ENCODE measurements at regions not wholly inside any gene's neighbourhood (a gene's known extent, or its start where the extent isn't known, plus 50 kb on each side); places are given as distances from the start of the nearest gene placed in this dataset.
"Not testable (repeated sequence)": the region's sequence is repeated elsewhere in the genome, so short reads cannot be mapped to it uniquely, and the experiment has no call there.

- ChIA-PET POLR2A (no interaction called here), CTCF (no interaction called here)
- no peak for DNase-seq
- Mint-ChIP-seq H3K36me3 (ENCODE audit: low read depth) (no peaks in the 10 kb centered on the region), H3K27ac (no peak overlapping the region), H3K27me3 (no peaks in the 10 kb centered on the region), H3K4me1 (no peaks in the 10 kb centered on the region), H3K9me3 (peaks cover 8% of the 10 kb centered on the region), H3K4me3 (no peak overlapping the region)
Observed at GRCh38 chr15:87489902-87490665, 766.5 kb downstream of the NTRK3 start.

GRCh38 chr15:87489456-87489855 lies 767.1 kb downstream of the NTRK3 start:
- peaks cover 6% of the 10 kb centered on the region for H3K9me3 Mint-ChIP-seq
- ChIA-PET POLR2A (no interaction called here), CTCF (no interaction called here)
- no peak overlapping the region for H3K4me3 Mint-ChIP-seq
- no peak for DNase-seq
- H3K36me3 Mint-ChIP-seq (ENCODE audit: low read depth), result no peaks in the 10 kb centered on the region
- no peak overlapping the region for H3K27ac Mint-ChIP-seq
- no peaks in the 10 kb centered on the region for H3K27me3 Mint-ChIP-seq
- H3K4me1 Mint-ChIP-seq, result no peaks in the 10 kb centered on the region

GRCh38 chr15:87487484-87487883 lies 769.1 kb downstream of the NTRK3 start:
- Mint-ChIP-seq H3K36me3 (ENCODE audit: low read depth) (no peaks in the 10 kb centered on the region), H3K27ac (no peak overlapping the region), H3K4me3 (no peak overlapping the region), H3K9me3 (peaks cover 6% of the 10 kb centered on the region), H3K27me3 (no peaks in the 10 kb centered on the region), H3K4me1 (no peaks in the 10 kb centered on the region)
- CTCF ChIA-PET, result no interaction called here
- POLR2A ChIA-PET, result no interaction called here
- no peak for DNase-seq

- Mint-ChIP-seq H3K9me3 (peaks cover 6% of the 10 kb centered on the region), H3K27ac (no peak overlapping the region), H3K4me1 (no peaks in the 10 kb centered on the region), H3K36me3 (ENCODE audit: low read depth) (no peaks in the 10 kb centered on the region), H3K27me3 (no peaks in the 10 kb centered on the region), H3K4me3 (no peak overlapping the region)
- POLR2A ChIA-PET, result no interaction called here
- CTCF ChIA-PET, result no interaction called here
- DNase-seq, result no peak
Observed at GRCh38 chr15:87483468-87483867, 773.1 kb downstream of the NTRK3 start.

- peaks cover 4% of the 10 kb centered on the region for H3K9me3 Mint-ChIP-seq
- CTCF ChIA-PET, result no interaction called here
- no peak for DNase-seq
- H3K27me3 Mint-ChIP-seq, result no peaks in the 10 kb centered on the region
- POLR2A ChIA-PET, result no interaction called here
- no peak overlapping the region for H3K4me3 Mint-ChIP-seq
- H3K36me3 Mint-ChIP-seq (ENCODE audit: low read depth), result no peaks in the 10 kb centered on the region
- no peak overlapping the region for H3K27ac Mint-ChIP-seq
- H3K4me1 Mint-ChIP-seq, result no peaks in the 10 kb centered on the region
Observed at GRCh38 chr15:87481126-87481525, 775.4 kb downstream of the NTRK3 start.

GRCh38 chr15:87478687-87479072 lies 777.9 kb downstream of the NTRK3 start:
- Mint-ChIP-seq H3K36me3 (ENCODE audit: low read depth) (no peaks in the 10 kb centered on the region), H3K4me3 (no peak overlapping the region), H3K4me1 (no peaks in the 10 kb centered on the region), H3K27ac (no peak overlapping the region), H3K9me3 (peaks cover 4% of the 10 kb centered on the region), H3K27me3 (no peaks in the 10 kb centered on the region)
- DNase-seq, result no peak
- CTCF ChIA-PET, result no interaction called here
- POLR2A ChIA-PET, result no interaction called here

- no peak for DNase-seq
- ChIA-PET CTCF (no interaction called here), POLR2A (no interaction called here)
- H3K27ac Mint-ChIP-seq, result no peak overlapping the region
- H3K4me1 Mint-ChIP-seq, result no peaks in the 10 kb centered on the region
- H3K36me3 Mint-ChIP-seq (ENCODE audit: low read depth), result no peaks in the 10 kb centered on the region
- H3K9me3 Mint-ChIP-seq, result peaks cover 4% of the 10 kb centered on the region
- H3K4me3 Mint-ChIP-seq, result no peak overlapping the region
- H3K27me3 Mint-ChIP-seq, result no peaks in the 10 kb centered on the region
Observed at GRCh38 chr15:87477737-87478686, 778.5 kb downstream of the NTRK3 start.

- Mint-ChIP-seq H3K4me1 (no peaks in the 10 kb centered on the region), H3K4me3 (no peak overlapping the region), H3K9me3 (peaks cover 1% of the 10 kb centered on the region), H3K36me3 (ENCODE audit: low read depth) (no peaks in the 10 kb centered on the region), H3K27me3 (no peaks in the 10 kb centered on the region), H3K27ac (no peak overlapping the region)
- DNase-seq, result no peak
- ChIA-PET CTCF (no interaction called here), POLR2A (no interaction called here)
Observed at GRCh38 chr15:87477026-87477425, 779.5 kb downstream of the NTRK3 start.

- CTCF ChIA-PET, result no interaction called here
- Mint-ChIP-seq H3K36me3 (ENCODE audit: low read depth) (no peaks in the 10 kb centered on the region), H3K4me1 (no peaks in the 10 kb centered on the region), H3K27ac (no peak overlapping the region), H3K27me3 (no peaks in the 10 kb centered on the region), H3K9me3 (no peaks in the 10 kb centered on the region), H3K4me3 (no peak overlapping the region)
- DNase-seq, result no peak
- POLR2A ChIA-PET, result no interaction called here
Observed at GRCh38 chr15:87470923-87471322, 785.6 kb downstream of the NTRK3 start.

- H3K36me3 Mint-ChIP-seq (ENCODE audit: low read depth); H3K27me3 Mint-ChIP-seq; CTCF ChIA-PET; H3K4me3 Mint-ChIP-seq; H3K9me3 Mint-ChIP-seq; DNase-seq; POLR2A ChIA-PET; H3K4me1 Mint-ChIP-seq; H3K27ac Mint-ChIP-seq: not testable (repeated sequence)
Observed at GRCh38 chr15:87463956-87464355, 792.6 kb downstream of the NTRK3 start.

GRCh38 chr15:87461631-87462030 lies 794.9 kb downstream of the NTRK3 start:
- Mint-ChIP-seq H3K27me3 (no peaks in the 10 kb centered on the region), H3K4me3 (no peak overlapping the region), H3K27ac (no peak overlapping the region), H3K36me3 (ENCODE audit: low read depth) (no peaks in the 10 kb centered on the region), H3K9me3 (no peaks in the 10 kb centered on the region), H3K4me1 (no peaks in the 10 kb centered on the region)
- DNase-seq, result no peak
- POLR2A ChIA-PET, result no interaction called here
- CTCF ChIA-PET, result no interaction called here

- H3K27me3 Mint-ChIP-seq, result no peaks in the 10 kb centered on the region
- H3K4me3 Mint-ChIP-seq, result no peak overlapping the region
- DNase-seq, result no peak
- H3K9me3 Mint-ChIP-seq, result no peaks in the 10 kb centered on the region
- H3K4me1 Mint-ChIP-seq, result no peaks in the 10 kb centered on the region
- no peak overlapping the region for H3K27ac Mint-ChIP-seq
- ChIA-PET CTCF (no interaction called here), POLR2A (no interaction called here)
- no peaks in the 10 kb centered on the region for H3K36me3 Mint-ChIP-seq (ENCODE audit: low read depth)
Observed at GRCh38 chr15:87454860-87455259, 801.7 kb downstream of the NTRK3 start.

- CTCF ChIA-PET, result no interaction called here
- no peaks in the 10 kb centered on the region for H3K4me1 Mint-ChIP-seq
- no peaks in the 10 kb centered on the region for H3K9me3 Mint-ChIP-seq
- no peaks in the 10 kb centered on the region for H3K27me3 Mint-ChIP-seq
- POLR2A ChIA-PET, result no interaction called here
- H3K27ac Mint-ChIP-seq, result no peak overlapping the region
- no peaks in the 10 kb centered on the region for H3K36me3 Mint-ChIP-seq (ENCODE audit: low read depth)
- no peak for DNase-seq
- H3K4me3 Mint-ChIP-seq, result no peak overlapping the region
Observed at GRCh38 chr15:87450314-87450713, 806.2 kb downstream of the NTRK3 start.

GRCh38 chr15:87439090-87439489 lies 817.4 kb downstream of the NTRK3 start:
- Mint-ChIP-seq H3K4me3 (no peak overlapping the region), H3K27me3 (no peaks in the 10 kb centered on the region)
- POLR2A ChIA-PET, result no interaction called here

More at GRCh38 chr15:87439090-87439489, 817.4 kb downstream of the NTRK3 start:
- CTCF ChIA-PET, result no interaction called here
- Mint-ChIP-seq H3K9me3 (no peaks in the 10 kb centered on the region), H3K36me3 (ENCODE audit: low read depth) (no peaks in the 10 kb centered on the region), H3K4me1 (no peaks in the 10 kb centered on the region), H3K27ac (no peak overlapping the region)
- no peak for DNase-seq
